GM21515 (cell line): ENCODE measurements at regions not wholly inside any gene's neighbourhood (a gene's known extent, or its start where the extent isn't known, plus 50 kb on each side); places are given as distances from the start of the nearest gene placed in this dataset.
A peak's percentile ranks its signal among the peaks of the same experiment; 100 is the strongest.
"Not testable (repeated sequence)": the region's sequence is repeated elsewhere in the genome, so short reads cannot be mapped to it uniquely, and the experiment has no call there.

Source experiments
- ATAC-seq: cut with Tn5 transposase; IDR thresholded peaks from one replicate; pipeline ENCODE4 v1.9.1; 2021; ENCODE audit not compliant: unreplicated experiment

DNA sequence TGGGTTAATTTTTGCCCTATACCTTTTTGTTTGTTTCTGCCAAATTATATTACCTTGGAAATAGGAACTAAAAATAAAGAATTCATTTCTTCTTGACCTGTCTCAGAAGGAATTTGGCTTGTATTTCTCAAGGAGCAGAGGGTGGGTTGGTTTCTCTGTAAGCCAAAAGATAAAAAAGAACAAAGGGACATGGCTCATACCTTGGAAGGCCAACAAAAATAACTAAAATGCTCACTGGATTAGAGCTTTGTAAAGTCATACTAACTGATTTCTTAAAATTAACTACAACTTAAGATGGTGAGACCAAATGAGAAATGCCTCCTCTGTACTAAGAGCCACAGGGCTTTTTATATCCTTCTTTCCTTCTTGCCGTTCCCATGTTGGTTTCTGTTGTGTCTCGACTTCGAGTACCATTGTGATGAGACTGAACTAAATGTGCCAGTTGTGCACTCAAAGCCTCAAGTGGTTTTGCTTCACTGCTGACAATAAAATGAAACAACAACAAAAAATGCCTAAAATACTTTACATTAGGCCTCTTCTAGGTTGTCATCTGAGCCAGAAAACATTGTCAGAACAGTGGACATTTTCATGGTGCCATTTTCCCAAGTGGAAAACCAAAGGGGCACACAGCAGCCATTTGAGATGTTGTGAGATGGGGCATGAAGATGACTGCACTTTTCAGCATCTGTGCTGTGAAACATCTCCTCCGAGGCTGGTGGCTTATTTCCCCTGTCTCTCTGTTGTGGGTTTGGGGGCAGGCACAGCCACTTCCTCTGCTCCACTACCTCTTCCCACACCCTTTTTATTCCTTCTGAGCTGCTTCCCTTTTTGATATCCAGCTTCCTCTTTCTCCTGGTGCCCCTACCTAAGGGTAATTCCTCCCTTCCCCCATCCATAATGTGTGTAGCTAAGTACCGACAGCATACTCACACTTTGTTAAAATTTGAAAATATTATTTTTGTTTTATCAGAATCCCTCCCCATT lies 51.8 kb upstream of the AGR3 start:
- no peak for ATAC-seq

DNA sequence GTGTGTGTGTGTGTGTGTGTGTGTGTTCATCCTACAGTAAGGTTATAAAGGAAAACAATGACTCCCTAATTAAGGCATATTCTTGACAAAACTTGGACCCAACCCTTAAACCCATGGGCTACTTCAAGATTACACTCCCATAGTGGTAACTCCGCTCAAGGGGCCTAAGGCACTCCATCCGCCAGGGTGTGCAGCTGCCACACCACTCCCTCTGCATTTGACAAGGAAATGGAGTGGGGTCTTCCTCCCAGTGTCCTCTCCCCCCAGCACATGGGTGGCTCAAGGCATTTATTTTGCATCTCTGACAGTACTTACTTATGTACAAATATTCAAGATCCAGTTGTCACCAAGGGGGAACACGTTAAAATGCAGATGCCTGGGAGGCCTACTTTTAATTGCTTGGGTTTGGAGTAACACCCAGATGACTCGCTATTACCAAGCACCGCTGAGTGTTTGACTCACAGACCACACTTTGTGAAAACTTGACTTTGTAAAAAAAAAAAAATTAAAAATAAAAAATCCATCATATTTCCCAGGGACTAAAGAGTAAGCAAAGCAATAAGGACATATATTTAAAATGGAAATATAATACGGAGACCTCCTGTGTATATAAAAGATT lies 53.0 kb upstream of the AGR3 start:
- ATAC-seq, result no peak

DNA sequence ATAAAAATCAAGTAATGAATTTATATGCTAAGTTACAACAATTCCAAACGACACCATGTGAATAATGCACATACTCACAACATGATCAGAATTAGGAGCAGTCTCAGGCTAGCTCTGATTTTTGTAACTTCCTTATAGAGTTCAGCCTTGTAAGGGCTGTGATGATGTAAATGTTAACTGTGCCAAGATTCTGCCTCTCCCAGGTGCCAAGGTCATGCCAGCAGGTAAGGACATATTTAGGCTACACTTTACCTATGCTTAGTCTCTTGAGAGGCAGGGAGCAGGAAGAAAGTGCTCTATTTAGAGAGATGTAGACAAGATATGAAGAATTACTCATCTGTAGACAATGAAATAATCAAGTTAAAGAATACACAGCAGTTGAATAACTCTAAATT lies 53.6 kb upstream of the AGR3 start:
- ATAC-seq, result no peak

DNA sequence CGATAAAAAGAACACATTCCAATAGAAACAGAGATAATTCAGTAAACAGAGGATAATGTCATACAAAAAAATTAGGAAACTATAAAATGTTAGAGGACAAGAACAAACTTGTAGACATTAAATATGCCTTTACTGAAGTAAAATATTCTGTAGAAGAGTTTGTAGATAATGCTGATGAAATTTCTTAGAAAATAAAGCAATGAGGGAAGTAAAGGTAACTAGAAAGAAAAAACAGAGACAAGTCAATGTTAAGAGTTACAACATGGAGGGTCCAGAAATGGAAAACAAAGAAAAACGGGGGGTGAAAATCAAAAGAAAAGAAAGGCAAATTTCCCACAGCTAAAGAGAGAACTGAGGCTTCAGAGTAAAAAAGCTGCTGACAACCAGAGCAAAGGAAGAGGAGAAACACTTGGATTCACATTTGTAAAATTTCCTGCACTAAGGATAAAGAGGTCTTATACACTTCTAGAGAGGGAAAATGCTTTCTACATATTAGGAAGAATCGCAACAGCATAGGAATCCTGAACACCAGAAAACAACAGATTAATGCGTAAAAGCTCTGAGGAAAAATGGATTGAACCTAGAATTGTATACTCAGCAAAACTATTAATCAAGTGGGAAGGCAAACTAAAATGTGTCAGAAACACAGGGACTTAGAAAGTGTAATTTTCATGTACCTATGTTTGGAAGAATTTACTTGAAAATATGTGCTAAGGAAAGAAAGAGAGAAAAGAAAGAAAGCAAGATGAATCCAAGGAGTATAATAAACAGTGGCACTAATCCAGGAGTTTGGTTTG lies 55.0 kb upstream of the AGR3 start:
- ATAC-seq, result no peak

DNA sequence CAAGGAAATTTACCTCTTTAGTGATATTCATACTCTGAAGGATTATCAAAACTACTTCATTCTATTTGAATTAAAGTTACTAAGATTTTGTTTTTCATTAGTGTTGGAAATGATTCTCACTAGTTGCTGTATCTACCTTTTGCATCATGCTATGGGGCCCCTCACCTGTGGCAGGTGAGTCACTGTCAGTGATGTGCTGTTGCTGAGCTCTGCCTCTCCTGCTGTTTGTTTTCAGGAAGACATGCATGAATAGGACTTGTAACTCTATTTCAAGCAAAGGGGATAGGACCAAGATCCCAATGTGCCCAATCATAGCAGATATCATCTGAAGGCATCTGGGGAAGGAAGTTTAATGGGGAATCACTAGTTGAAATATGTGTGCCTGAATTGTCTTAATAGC lies 57.4 kb upstream of the AGR3 start:
- ATAC-seq, result no peak

DNA sequence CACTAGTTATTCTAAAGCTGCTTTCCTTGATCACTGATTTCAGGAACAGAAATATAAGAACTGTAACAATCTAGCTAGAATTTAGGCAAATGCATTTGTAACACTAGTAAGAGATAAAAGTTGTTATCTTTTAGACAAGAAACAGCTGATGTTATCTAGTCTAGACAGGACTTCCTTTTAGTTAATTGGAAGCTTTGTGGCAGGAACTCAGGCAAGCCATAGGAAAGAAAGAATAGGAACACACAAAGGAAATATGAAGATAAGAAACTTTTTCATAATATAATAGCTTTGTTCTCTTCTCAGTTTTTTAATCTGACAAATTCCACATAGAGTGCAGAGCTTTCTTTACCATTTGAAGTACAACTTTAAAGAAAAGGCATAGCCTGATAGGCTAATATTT lies 59.0 kb upstream of the AGR3 start:
- no peak for ATAC-seq

DNA sequence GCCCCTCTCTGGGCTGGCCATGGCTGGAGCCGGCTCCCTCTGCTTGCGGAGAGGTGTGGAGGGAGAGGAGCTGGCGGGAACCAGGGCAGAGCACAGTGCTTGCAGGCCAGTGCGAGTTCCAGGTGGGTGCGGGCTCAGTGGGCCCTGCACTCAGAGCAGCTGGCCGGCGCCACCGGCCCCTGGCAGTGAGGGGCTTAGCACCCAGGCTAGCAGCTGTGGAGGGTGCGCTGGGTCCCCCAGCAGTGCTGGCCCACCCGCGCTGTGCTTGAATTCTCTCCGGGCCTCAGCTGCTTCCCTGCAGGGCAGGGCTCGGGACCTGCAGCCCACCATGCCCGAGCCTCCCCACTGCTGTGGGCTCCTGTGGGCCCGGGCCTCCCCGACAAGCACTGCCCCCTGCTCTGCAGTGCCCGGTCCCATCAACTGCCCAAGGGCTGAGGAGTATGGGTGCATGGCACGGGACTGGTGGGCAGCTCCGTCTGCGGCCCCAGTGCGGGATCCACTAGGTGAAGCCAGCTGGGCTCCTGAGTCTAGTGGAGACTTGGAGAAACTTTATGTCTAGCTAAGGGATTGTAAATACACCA lies 61.2 kb upstream of the AGR3 start:
- no peak for ATAC-seq

DNA sequence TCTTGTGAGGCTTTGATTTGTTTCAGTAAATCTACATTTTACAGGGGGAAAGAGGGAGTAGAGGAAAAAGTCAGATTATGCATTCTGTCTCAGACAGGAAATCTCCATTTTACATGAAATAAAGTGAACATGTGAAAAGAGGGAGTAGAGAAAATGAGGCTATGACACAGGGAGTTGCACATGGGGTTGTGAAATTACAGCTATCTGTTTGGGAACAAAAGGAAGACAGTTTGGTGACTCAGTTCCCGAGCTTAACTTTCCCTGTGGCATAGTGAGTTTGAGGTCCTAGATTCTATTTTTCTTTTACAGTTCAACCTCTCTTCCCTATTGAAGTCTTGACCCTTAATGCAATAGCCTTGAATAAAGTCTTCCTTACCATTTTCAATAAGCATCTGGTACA lies 63.2 kb upstream of the AGR3 start:
- no peak for ATAC-seq

DNA sequence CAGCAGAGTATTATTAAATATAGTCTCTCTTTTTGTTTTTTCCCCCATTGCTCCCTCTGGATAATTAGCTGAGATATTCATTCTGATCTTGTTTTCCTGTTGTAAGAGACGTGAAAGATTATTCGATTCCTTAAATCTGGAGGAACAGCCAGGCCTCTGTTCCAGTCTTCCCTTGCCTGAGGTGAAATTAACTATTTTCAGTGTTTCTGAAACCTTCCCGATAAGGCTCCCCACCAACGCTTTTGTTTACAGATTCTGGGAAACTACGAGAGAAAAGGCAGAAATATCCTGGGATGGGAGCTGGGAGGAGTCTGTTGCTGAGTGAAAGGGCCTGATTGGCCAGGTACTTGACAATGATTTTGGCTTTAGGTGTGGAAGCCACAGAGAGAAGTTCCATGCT lies 63.6 kb upstream of the AGR3 start:
- no peak for ATAC-seq

DNA sequence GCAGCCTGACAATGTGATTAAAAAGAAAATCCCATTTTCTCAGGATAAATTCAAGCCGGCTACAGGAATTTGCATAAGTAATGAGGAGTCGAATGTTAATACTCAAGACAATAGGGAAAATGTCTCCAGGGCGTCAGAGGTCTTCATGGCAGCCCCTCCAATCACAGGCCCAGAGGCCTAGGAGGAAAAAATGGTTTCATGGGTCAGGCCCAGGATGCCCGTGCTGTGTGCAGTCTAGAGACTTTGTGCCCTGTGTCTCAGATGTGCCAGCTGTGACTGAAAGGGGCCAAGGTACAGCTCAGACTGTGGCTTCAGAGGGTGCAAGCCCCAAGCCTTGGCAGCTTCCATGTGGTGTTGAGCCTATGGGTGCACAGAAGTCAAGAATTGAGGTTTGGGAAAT lies 66.3 kb upstream of the AGR3 start:
- ATAC-seq, result not testable (repeated sequence)

DNA sequence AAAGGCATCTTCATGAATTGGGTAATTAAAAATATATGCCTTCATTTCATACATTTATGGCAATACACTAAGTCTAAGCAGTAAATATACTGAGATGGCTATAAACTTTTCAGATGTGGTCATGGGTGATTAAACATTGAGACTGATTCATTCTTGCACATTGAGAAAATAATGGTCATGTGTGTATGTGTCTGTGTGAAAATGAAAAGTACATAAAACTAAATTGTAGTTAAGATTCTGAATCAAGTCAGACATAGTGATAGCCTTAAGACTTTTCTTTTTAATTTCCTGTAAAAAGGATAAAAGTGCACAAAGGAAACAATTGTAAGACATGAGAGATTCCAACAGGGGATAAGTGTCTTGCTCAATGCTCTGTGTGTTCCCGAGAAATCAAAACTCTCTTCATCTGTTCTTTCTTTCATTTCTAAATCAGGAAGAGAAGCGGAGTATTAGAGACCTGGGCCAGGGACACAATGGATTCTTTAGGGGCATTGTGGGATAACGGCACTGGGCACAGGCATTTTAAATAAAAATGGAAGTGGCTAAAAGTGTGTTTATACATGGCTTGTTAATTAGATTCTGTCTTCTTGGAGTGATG lies 69.8 kb upstream of the AGR3 start:
- no peak for ATAC-seq

DNA sequence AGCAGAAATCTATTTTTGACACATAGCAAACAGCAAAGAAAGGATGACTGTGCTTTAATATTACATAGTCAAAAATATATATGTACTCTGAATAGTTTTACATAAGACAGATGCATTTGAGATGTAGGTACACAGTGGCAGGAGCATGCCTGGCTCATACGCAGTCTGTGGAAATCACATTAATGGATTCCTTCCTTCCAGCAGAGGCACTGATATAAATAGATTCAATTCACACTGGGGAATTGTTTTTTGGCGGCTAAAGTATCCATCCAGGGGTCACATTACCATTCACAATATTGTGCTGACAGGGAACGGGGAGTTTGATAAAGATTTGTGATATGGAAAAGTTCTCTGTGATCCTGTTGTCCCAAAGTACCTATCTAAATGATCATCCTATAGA lies 72.5 kb upstream of the AGR3 start:
- no peak for ATAC-seq

DNA sequence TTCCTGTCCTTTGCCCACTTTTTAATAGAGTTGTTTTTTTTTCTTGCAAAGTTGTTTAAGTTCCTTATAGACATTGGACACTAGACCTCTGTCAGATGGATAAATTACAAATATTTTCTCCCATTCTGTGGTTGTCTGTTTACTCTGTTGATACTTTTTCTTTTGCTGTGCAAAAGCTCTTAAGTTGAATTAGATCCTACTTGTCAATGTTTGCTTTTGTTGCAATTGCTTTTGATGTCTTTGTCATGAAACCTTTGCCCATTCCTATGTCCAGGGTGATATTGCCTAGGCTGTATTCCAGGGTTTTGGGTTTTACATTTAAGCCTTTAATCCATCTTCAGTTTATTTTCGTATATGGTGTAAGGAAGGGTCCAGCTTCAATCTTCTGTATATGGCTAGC lies 76.9 kb upstream of the AGR3 start:
- no peak for ATAC-seq

DNA sequence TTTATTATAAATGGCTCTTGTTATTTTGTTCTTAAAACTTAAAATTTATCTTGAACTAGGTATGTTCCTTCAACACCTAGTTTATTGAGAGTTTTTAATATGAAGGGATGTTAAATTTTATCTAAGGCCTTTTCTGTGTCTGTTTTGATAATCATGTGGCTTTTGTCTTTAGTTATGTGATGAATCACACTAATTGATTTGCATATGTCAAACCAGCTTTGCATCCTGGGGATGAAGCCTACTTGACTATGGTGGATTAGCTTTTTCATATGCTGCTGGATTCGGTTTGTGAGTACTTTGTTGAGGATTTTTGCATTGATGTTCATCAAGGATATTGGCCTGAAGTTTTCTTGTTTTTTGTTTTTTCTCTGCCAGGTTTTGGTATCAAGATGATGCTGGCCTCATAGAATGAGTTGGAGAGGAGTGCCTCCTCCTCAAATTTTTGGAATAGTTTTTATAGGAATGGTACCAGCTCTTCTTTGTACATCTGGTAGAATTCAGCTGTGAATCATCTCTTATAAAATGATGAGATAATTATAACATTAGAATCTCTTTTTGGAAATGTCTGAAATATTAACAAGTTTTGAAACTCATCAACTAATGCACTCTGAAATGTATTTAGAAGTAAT lies 78.7 kb upstream of the AGR3 start:
- no peak for ATAC-seq

DNA sequence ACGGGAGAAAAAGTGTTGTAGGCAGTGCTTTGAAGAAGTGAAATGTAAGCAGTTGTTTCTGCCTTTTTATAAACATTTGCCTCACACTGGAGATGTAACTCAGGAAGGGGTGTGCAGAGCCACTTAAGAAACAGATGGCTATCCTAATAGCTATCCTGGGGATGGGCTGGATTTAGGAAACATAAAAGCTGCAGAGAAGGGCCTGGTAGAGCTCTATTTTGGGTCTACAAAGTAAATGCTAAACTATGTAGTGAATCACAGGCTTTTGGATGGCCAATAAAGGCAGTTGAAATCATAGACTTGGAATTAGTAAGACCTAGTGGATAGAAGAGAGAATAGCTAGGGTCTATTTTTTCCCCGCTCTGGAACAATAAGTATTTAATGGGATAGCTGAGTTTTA lies 79.9 kb upstream of the AGR3 start:
- ATAC-seq, result no peak

DNA sequence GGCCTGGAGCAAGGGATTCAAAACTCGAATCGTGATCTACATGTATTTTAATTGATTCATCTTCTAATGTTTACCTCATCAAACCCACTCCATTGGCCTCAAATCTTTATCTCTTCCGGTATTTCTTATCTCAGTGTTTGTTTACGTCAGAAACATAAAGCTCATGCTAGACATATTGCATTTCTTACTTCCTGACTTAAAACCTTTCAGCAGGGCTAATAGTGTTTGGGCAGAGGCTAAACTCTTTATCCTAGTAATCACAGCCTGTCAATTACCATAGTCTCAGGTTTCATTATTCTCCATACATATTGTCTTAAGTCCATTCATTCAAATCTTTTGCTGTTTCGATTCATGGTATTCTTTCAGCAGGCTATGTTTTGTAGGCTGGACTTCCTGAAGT lies 81.3 kb upstream of the AGR3 start:
- ATAC-seq, result no peak

DNA sequence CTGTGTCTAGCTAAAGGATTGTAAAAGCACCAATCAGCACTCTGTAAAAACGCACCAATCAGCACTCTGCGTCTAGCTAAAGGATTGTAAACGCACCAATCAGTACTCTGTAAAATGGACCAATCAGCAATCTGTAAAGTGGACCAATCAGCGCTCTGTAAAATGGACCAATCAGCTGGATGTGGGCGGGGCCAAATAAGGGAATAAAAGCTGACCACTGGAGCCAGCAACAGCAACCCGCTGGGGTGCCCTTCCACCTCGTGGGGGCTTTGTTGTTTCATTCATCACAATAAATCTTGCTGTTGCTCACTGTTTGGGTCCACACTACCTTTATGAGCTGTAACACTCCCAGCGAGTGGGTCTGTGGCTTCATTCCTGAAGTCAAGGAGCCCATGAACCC lies 83.9 kb upstream of the AGR3 start:
- ATAC-seq, result not testable (repeated sequence)

DNA sequence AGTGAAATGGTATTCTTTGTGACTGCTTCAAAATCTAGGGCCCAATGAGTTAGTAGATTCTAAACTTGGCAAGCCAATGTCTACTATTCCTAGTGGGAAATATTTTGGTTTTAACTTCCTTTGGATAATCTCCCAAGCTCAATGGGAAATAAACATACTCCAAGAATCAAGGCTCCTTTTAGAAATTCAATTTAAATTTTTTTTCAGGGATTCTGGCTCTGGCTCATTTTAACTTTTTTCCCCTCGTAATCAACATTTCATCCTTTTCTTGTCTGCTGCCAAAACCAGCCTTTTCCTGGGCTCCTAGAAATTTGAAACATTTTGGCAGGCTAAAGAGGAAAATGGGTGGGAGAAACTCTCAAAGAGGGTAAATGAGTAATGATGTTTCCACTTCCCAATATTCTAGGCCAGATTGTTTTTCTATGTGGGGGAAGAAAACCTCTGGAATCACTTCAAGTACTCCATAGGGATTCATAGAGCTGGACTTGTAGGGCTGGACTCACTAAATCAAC lies 85.6 kb upstream of the AGR3 start:
- ATAC-seq, result no peak

DNA sequence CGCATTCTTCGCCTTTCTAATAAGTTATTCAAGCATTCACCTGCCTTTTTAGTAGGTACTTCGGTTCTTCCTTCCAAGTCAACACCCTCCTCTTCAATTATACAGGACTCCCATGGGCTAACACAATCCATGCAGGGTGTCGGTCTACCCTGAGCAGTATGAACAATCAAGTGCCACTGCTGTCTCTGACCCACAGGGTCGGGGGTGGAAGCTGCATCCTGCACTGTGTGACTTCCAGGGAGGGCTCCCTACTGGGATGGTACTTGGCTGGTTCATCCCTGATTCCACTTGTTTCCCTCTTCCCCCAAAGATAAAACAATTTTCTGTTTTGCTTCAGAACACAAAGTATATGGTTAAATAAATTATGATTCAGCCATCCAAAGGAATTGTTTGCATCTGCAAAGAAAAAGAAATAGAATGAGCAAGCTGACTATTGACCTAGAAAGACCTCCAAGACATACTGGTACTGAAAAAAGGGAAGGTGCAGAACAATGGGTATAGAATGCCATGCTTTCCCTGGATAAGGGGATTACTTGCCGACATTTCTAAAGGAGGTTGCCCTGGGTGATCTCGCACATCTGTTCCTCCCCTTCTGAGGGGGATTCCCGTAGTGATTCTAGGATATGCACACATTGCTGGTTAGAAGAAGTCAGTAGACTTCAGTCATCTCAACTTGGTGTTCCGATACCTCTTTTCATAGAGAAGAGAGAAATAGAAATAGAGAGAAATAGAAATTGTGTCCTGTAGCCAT lies 89.1 kb upstream of the AGR3 start:
- no peak for ATAC-seq

DNA sequence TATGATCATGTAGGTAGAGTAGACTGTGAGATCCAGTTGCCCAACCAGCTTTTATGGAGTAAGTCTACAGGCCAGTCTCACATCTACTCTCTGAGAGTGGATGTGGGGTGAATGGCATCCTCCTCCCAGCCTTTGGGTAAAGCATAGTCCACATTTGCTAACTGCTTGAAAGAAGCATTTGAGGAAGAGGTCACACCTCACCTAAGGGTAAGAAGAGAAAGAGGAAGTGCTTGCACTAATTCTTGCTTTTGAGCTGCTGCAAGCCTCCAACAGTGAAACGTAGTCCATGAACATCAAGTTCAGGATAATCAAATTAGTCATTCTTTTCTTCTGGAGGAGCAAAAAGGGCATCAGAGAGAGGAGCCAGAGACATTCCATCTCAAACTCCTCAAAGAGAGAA lies 93.9 kb upstream of the AGR3 start:
- peak; percentile 83 for ATAC-seq
